ENCODE measurements at regions not wholly inside any gene's neighbourhood (a gene's known extent, or its start where the extent isn't known, plus 50 kb on each side); places are given as distances from the start of the nearest gene placed in this dataset.

DNA sequence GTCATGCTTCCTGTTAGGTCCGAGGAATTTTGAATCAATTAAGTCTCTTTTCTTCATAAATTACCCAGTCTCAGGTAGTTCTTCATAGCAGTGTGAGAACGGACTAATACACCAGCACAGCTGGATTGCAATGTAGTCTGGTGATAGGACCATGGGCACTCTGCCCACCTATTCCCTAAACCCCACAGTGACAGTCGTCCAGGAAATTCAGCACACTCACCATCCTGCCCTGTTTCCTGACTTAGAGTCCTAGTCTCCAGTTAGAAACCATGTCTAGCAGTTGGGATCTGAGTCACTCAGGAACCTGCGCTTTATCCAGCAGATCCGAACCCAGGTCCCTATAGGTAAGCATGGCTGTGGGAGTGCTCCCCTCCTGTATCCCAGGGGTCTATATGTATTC lies 149.3 kb upstream of the TNR start:
- FAIRE-seq = no peak
- dilution Hi-C loops (cut with MboI; ENCODE audit: extremely low pct_ligation_motif_present, low sequenced_read_pairs) = no loop called here

GRCh38 chr1:175891783-175892309 lies 148.5 kb upstream of the TNR start:
- H3K79me2 ChIP-seq (ENCODE audit: control insufficient read depth, insufficient read depth, low read length) = no peaks in the 10 kb centered on the region
- H3K36me3 ChIP-seq (ENCODE audit: control insufficient read depth in 2 of 2, extremely low read depth in 1 of 2, insufficient read depth in 2 of 2, low read length in 2 of 2) = no peaks in the 10 kb centered on the region
- TF ChIP-seq EZH2 (IDR thresholded peaks at IDR 0.05; ENCODE audit: low read length) = no peak
- no peak overlapping the region for H3K9ac ChIP-seq (ENCODE audit: control insufficient read depth, extremely low read depth, insufficient read depth, low read length)
- no peak for DNase-seq (ENCODE audit: low read depth, low spot score)
- no peak overlapping the region for H3K27ac ChIP-seq (ENCODE audit: control insufficient read depth, insufficient read depth, low read length)
- dilution Hi-C loops (cut with MboI; ENCODE audit: extremely low pct_ligation_motif_present, low sequenced_read_pairs) = no loop called here
- H3K27me3 ChIP-seq (ENCODE audit: control insufficient read depth, extremely low read depth, insufficient read depth, low read length) = no peaks in the 10 kb centered on the region
- H2AFZ ChIP-seq (ENCODE audit: control insufficient read depth, low read length) = no peak overlapping the region
- H3K4me2 ChIP-seq (ENCODE audit: control insufficient read depth, extremely low read depth, insufficient read depth, low read depth, low read length) = no peak overlapping the region
- no peak for FAIRE-seq
- H3K4me3 ChIP-seq (ENCODE audit: control insufficient read depth in 2 of 3, extremely low read depth in 1 of 3, insufficient read depth in 2 of 3, low read depth in 1 of 3, low read length in 3 of 3) = no peak overlapping the region
- H3K4me1 ChIP-seq (ENCODE audit: control insufficient read depth, extremely low read depth, insufficient read depth, low read length) = no peaks in the 10 kb centered on the region
- no peaks in the 10 kb centered on the region for H3K9me1 ChIP-seq (ENCODE audit: control insufficient read depth, extremely low read depth, insufficient read depth, low read length)
- H3K9me3 ChIP-seq (ENCODE audit: control insufficient read depth, low read depth, low read length) = no peaks in the 10 kb centered on the region
- H4K20me1 ChIP-seq (ENCODE audit: control insufficient read depth, extremely low read depth, insufficient read depth, low read length) = no peaks in the 10 kb centered on the region

More for the DNA sequence above, 149.3 kb upstream of the TNR start:
- no peaks in the 10 kb centered on the region for H4K20me1 ChIP-seq (ENCODE audit: control insufficient read depth, extremely low read depth, insufficient read depth, low read length)
- DNase-seq (ENCODE audit: low read depth, low spot score) = no peak
- no peaks in the 10 kb centered on the region for H3K9me3 ChIP-seq (ENCODE audit: control insufficient read depth, low read depth, low read length)
- H3K4me1 ChIP-seq (ENCODE audit: control insufficient read depth, extremely low read depth, insufficient read depth, low read length) = no peaks in the 10 kb centered on the region
- no peaks in the 10 kb centered on the region for H3K9me1 ChIP-seq (ENCODE audit: control insufficient read depth, extremely low read depth, insufficient read depth, low read length)
- no peak for TF ChIP-seq EZH2 (IDR thresholded peaks at IDR 0.05; ENCODE audit: low read length)
- no peak for TF ChIP-seq CTCF (optimal IDR thresholded peaks at IDR 0.05 in 1 of 3, IDR thresholded peaks at IDR 0.05 in 1 of 3, conservative IDR thresholded peaks at IDR 0.05 in 1 of 3; ENCODE audit: extremely low read depth in 1 of 3, insufficient read depth in 2 of 3, low read length in 3 of 3)
- no peak overlapping the region for H3K27ac ChIP-seq (ENCODE audit: control insufficient read depth, insufficient read depth, low read length)
- H2AFZ ChIP-seq (ENCODE audit: control insufficient read depth, low read length) = no peak overlapping the region
- no peaks in the 10 kb centered on the region for H3K79me2 ChIP-seq (ENCODE audit: control insufficient read depth, insufficient read depth, low read length)
- no peaks in the 10 kb centered on the region for H3K27me3 ChIP-seq (ENCODE audit: control insufficient read depth, extremely low read depth, insufficient read depth, low read length)
- H3K9ac ChIP-seq (ENCODE audit: control insufficient read depth, extremely low read depth, insufficient read depth, low read length) = no peak overlapping the region
- H3K4me3 ChIP-seq (ENCODE audit: control insufficient read depth in 2 of 3, extremely low read depth in 1 of 3, insufficient read depth in 2 of 3, low read depth in 1 of 3, low read length in 3 of 3) = no peak overlapping the region
- no peak overlapping the region for H3K4me2 ChIP-seq (ENCODE audit: control insufficient read depth, extremely low read depth, insufficient read depth, low read depth, low read length)
- no peaks in the 10 kb centered on the region for H3K36me3 ChIP-seq (ENCODE audit: control insufficient read depth in 2 of 2, extremely low read depth in 1 of 2, insufficient read depth in 2 of 2, low read length in 2 of 2)

- H3K27me3 ChIP-seq (ENCODE audit: control insufficient read depth, extremely low read depth, insufficient read depth, low read length) = no peaks in the 10 kb centered on the region
These were observed 147.6 kb upstream of the TNR start for GRCh38 chr1:175890958-175891357.

More at GRCh38 chr1:175890958-175891357, 147.6 kb upstream of the TNR start:
- no peaks in the 10 kb centered on the region for H3K79me2 ChIP-seq (ENCODE audit: control insufficient read depth, insufficient read depth, low read length)
- H3K27ac ChIP-seq (ENCODE audit: control insufficient read depth, insufficient read depth, low read length) = no peak overlapping the region
- no peak overlapping the region for H3K9ac ChIP-seq (ENCODE audit: control insufficient read depth, extremely low read depth, insufficient read depth, low read length)
- H2AFZ ChIP-seq (ENCODE audit: control insufficient read depth, low read length) = no peak overlapping the region
- no peaks in the 10 kb centered on the region for H3K36me3 ChIP-seq (ENCODE audit: control insufficient read depth in 2 of 2, extremely low read depth in 1 of 2, insufficient read depth in 2 of 2, low read length in 2 of 2)
- TF ChIP-seq EZH2 (IDR thresholded peaks at IDR 0.05; ENCODE audit: low read length) (no peak), CTCF (optimal IDR thresholded peaks at IDR 0.05 in 1 of 3, IDR thresholded peaks at IDR 0.05 in 1 of 3, conservative IDR thresholded peaks at IDR 0.05 in 1 of 3; ENCODE audit: extremely low read depth in 1 of 3, insufficient read depth in 2 of 3, low read length in 3 of 3) (no peak)
- no peaks in the 10 kb centered on the region for H3K4me1 ChIP-seq (ENCODE audit: control insufficient read depth, extremely low read depth, insufficient read depth, low read length)
- dilution Hi-C loops (cut with MboI; ENCODE audit: extremely low pct_ligation_motif_present, low sequenced_read_pairs) = no loop called here
- H3K4me3 ChIP-seq (ENCODE audit: control insufficient read depth in 2 of 3, extremely low read depth in 1 of 3, insufficient read depth in 2 of 3, low read depth in 1 of 3, low read length in 3 of 3) = no peak overlapping the region
- DNase-seq (ENCODE audit: low read depth, low spot score) = no peak
- H3K9me3 ChIP-seq (ENCODE audit: control insufficient read depth, low read depth, low read length) = no peaks in the 10 kb centered on the region
- no peak overlapping the region for H3K4me2 ChIP-seq (ENCODE audit: control insufficient read depth, extremely low read depth, insufficient read depth, low read depth, low read length)
- H4K20me1 ChIP-seq (ENCODE audit: control insufficient read depth, extremely low read depth, insufficient read depth, low read length) = no peaks in the 10 kb centered on the region
- no peaks in the 10 kb centered on the region for H3K9me1 ChIP-seq (ENCODE audit: control insufficient read depth, extremely low read depth, insufficient read depth, low read length)
- FAIRE-seq = no peak
